Astrocyte of the spinal cord (primary cell): ENCODE measurements at regions not wholly inside any gene's neighbourhood (a gene's known extent, or its start where the extent isn't known, plus 50 kb on each side); places are given as distances from the start of the nearest gene placed in this dataset.

Experiments used
- DNase-seq: peaks from one replicate; pipeline ENCODE4 v3.0.0; 2011; ENCODE audit warnings: low read depth, low spot score
- H3K4me3 ChIP-seq: 2 replicates; pipeline ENCODE4 v1.5.1; 2011; ENCODE audit warnings: low read depth, mild to moderate bottlenecking, low read length, moderate library complexity
- in situ Hi-C: cut with HindIII; loops from 2 replicates; pipeline ENCODE4 v1.10.0; 2017; ENCODE audit warnings: low sequenced_read_pairs
- TF ChIP-seq, protein P1 (sequence below): IDR thresholded peaks from 2 replicates; pipeline ENCODE4 v1.5.1; 2012; ENCODE audit warnings: low read depth, mild to moderate bottlenecking, low read length, inconsistent platforms

DNA sequence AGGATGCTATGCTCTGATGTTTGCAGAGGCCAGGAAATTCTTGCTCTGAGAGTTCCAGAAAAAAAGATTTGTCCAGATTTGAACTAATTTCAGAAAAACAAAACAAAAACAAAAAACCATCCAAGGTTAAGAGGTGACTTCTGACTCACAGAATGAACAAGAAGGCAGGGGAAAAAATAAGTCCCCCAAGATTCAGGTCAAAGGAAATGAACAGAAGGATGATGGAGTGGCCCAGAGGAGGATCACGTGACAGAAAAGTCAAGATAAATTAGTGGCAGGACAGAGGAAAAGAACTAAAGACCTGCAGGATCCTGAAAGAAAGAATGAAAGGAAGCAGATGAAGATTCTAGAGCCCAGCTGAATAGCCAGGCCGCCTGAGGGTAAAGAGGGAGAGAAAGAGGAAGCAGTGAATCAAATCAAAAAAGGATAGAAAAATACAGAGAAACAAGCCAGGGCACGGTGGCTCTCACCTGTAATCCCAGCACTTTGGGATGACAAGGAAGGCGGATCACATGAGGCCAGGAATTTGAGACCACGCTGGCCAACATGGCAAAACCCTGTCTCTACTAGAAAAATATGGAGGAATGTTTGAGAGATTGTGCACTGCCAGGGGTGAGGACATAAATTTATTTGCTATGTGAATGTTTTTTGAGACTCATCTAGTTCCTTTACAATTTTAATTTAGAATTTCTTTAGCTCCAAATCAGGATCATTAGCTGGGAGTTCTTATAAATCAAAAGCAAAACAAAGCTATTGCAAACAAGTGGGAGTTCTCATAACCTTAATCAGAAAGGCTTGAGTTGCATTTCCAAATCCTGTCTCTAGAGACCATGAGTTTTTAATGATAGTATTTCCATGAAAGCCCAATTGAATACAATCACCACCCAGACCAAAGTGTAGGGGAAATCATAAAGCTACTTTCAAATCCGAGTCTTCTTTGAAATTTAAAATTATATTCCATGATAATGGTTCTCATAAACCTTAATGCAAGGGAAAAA, 217.1 kb upstream of the PLEKHG7 start:
- no peak overlapping the region for H3K4me3 ChIP-seq
- TF ChIP-seq, protein P1, sequence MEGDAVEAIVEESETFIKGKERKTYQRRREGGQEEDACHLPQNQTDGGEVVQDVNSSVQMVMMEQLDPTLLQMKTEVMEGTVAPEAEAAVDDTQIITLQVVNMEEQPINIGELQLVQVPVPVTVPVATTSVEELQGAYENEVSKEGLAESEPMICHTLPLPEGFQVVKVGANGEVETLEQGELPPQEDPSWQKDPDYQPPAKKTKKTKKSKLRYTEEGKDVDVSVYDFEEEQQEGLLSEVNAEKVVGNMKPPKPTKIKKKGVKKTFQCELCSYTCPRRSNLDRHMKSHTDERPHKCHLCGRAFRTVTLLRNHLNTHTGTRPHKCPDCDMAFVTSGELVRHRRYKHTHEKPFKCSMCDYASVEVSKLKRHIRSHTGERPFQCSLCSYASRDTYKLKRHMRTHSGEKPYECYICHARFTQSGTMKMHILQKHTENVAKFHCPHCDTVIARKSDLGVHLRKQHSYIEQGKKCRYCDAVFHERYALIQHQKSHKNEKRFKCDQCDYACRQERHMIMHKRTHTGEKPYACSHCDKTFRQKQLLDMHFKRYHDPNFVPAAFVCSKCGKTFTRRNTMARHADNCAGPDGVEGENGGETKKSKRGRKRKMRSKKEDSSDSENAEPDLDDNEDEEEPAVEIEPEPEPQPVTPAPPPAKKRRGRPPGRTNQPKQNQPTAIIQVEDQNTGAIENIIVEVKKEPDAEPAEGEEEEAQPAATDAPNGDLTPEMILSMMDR, result no peak
- DNase-seq, result no peak
- in situ Hi-C loops, result no loop called here

DNA sequence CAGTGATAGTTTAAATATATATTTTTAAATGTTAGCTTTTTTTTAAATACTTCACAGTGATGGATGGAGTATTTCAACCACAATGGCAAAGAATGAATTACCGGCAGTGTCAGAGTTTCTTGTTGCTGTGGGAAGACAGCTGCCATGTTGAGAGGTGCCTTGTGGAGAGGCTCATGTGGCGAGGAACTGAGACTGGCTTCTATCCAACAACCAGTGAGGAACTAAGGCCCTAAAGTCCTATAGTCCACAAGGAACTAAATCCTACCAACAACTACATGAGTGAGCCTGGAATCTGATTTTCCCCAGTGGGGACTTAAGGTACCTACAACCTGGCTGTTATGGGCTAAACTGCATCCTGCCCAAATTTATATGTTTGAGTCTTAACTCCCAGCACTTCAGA, 220.2 kb upstream of the PLEKHG7 start:
- no peak overlapping the region for H3K4me3 ChIP-seq
- in situ Hi-C loops, result no loop called here
- no peak for DNase-seq
- TF ChIP-seq, protein P1, result no peak

DNA sequence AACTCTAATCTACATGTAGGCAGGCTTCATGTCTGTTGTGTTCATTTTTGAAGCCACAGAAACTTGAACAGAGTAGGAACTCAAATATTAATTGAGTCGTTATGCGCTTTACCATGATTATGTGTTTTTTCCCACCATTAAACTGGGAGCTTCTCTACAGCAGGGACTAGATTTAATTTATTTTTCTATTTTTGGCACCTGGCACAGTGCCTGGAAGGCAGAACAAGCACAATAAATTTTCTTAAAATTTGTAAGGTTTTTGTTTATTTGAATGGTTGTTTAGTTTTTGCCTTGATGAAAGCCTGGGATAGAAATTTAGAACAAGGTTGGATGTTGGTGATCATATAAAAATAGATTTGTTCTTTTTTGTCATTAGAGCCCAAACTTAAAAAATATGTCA, 221.7 kb upstream of the PLEKHG7 start:
- in situ Hi-C loops, result no loop called here

GRCh38 chr12:92478692-92479091, 224.1 kb upstream of the PLEKHG7 start:
- DNase-seq, result no peak
- no peak overlapping the region for H3K4me3 ChIP-seq
- in situ Hi-C loops, result no loop called here
- TF ChIP-seq, protein P1, result no peak

More for the DNA sequence above, 221.7 kb upstream of the PLEKHG7 start:
- H3K4me3 ChIP-seq, result no peak overlapping the region
- no peak for DNase-seq
- TF ChIP-seq, protein P1, result no peak

DNA sequence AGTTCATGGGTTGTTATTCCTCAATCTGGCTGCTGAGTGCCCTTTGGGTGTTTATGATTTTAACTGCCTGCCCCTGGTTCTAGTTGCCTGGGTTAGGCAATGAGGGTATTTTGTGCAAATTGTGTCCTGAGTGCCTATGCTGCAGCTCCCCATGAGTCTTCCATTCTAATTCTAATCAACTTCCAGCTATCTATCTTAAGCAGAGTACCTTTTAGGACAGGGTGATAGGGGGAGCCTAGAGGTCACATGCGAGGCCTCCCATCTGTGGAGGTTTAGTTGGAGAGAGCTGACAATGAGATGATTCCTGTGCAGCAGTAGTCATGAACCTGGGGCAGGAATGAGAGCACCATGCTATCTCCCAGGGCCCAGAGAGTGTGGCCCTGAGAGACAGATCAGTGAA, 225.9 kb upstream of the PLEKHG7 start:
- TF ChIP-seq, protein P1, result no peak
- in situ Hi-C loops, result no loop called here
- DNase-seq, result no peak

DNA sequence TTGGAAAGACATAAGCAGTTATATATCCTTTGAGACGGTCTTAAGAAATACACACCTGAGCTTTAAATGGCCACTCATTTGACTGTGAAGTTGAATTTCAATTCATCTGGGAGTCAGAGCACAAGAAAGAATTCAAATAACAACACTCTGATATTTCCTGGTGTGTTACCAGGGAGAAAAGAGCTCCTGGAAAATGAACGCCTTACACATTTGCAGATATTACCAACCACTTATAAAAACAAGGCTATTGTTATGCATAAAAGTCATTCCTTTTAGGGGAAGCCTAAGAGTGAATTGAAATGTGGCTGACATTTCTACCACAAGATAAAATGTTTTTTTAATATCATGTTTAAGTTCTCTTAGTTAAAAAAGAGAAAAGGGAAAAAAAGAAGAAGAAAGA, 229.2 kb upstream of the PLEKHG7 start:
- TF ChIP-seq, protein P1, result no peak
- no peak overlapping the region for H3K4me3 ChIP-seq
- no peak for DNase-seq
- in situ Hi-C loops, result no loop called here

More for the DNA sequence above, 225.9 kb upstream of the PLEKHG7 start:
- H3K4me3 ChIP-seq, result no peak overlapping the region
